ENCODE measurements at regions not wholly inside any gene's neighbourhood (a gene's known extent, or its start where the extent isn't known, plus 50 kb on each side); places are given as distances from the start of the nearest gene placed in this dataset.
A peak's percentile ranks its signal among the peaks of the same experiment; 100 is the strongest.

GRCh38 chr2:54065411-54065810 is 50.0 kb upstream of the ACYP2 start:
- no peak for TF ChIP-seq CTCF (IDR thresholded peaks at IDR 0.05; ENCODE audit: low read depth, low read length)
- DNase-seq (ENCODE audit: extremely low read depth, low read depth): peak; percentile 27

- no peak for DNase-seq (ENCODE audit: extremely low read depth, low read depth)
- TF ChIP-seq CTCF (IDR thresholded peaks at IDR 0.05; ENCODE audit: low read depth, low read length): no peak
Observed at GRCh38 chr2:54063967-54064535, 51.4 kb upstream of the ACYP2 start.

- no peak for DNase-seq (ENCODE audit: extremely low read depth, low read depth)
- no peak for TF ChIP-seq CTCF (IDR thresholded peaks at IDR 0.05; ENCODE audit: low read depth, low read length)
Observed at GRCh38 chr2:54062401-54062800, 53.0 kb upstream of the ACYP2 start.

GRCh38 chr2:54061272-54061671 is 54.1 kb upstream of the ACYP2 start:
- no peak for DNase-seq (ENCODE audit: extremely low read depth, low read depth)
- no peak for TF ChIP-seq CTCF (IDR thresholded peaks at IDR 0.05; ENCODE audit: low read depth, low read length)

- DNase-seq (ENCODE audit: extremely low read depth, low read depth): no peak
- TF ChIP-seq CTCF (IDR thresholded peaks at IDR 0.05; ENCODE audit: low read depth, low read length): no peak
Observed at GRCh38 chr2:54059986-54060385, 55.4 kb upstream of the ACYP2 start.

- no peak for TF ChIP-seq CTCF (IDR thresholded peaks at IDR 0.05; ENCODE audit: low read depth, low read length)
- DNase-seq (ENCODE audit: extremely low read depth, low read depth): no peak
Observed at GRCh38 chr2:54059504-54059903, 55.9 kb upstream of the ACYP2 start.

- DNase-seq (ENCODE audit: extremely low read depth, low read depth): no peak
- TF ChIP-seq CTCF (IDR thresholded peaks at IDR 0.05; ENCODE audit: low read depth, low read length): no peak
Observed at GRCh38 chr2:54058449-54058848, 57.0 kb upstream of the ACYP2 start.

All from AG09319 (cell line).